H9 (cell line): ENCODE measurements at regions not wholly inside any gene's neighbourhood (a gene's known extent, or its start where the extent isn't known, plus 50 kb on each side); places are given as distances from the start of the nearest gene placed in this dataset.

ENCODE experiments used
- DNase-seq: peaks from one replicate; pipeline ENCODE4 v3.0.0-alpha.2; 2017
- H2AFZ ChIP-seq: one replicate; pipeline ENCODE4 v1.6.1; 2013; ENCODE audit warnings: mild to moderate bottlenecking, low read length, control low read depth, moderate library complexity
- H2AK5ac ChIP-seq: 2 replicates; pipeline ENCODE4 v1.6.1; 2013; ENCODE audit warnings: low read length, control low read depth, mixed read lengths; ENCODE audit not compliant: insufficient read length
- H2BK120ac ChIP-seq: one replicate; pipeline ENCODE4 v1.6.1; 2013; ENCODE audit warnings: low read depth, mild to moderate bottlenecking, low read length, control low read depth, inconsistent platforms; ENCODE audit not compliant: poor library complexity, severe bottlenecking
- H2BK12ac ChIP-seq: 2 replicates; pipeline ENCODE4 v1.6.1; 2013; ENCODE audit warnings: low read length, control low read depth, mixed read lengths, low read depth; ENCODE audit not compliant: insufficient read length
- H2BK15ac ChIP-seq: 2 replicates; pipeline ENCODE4 v1.6.1; 2013; ENCODE audit warnings: low read depth, low read length, control low read depth
- H2BK20ac ChIP-seq: one replicate; pipeline ENCODE4 v1.6.1; 2013; ENCODE audit warnings: low read depth, mild to moderate bottlenecking, low read length, control low read depth, inconsistent platforms; ENCODE audit not compliant: poor library complexity, severe bottlenecking
- H2BK5ac ChIP-seq: 2 replicates; pipeline ENCODE4 v1.6.1; 2013; ENCODE audit warnings: low read length, control low read depth, mixed read lengths; ENCODE audit not compliant: insufficient read length
- H3K14ac ChIP-seq: 2 replicates; pipeline ENCODE4 v1.6.1; 2013; ENCODE audit warnings: low read length, control low read depth; ENCODE audit not compliant: insufficient read depth
- H3K18ac ChIP-seq: 2 replicates; pipeline ENCODE4 v1.6.1; 2013; ENCODE audit warnings: low read depth, mild to moderate bottlenecking, mixed read lengths, low read length, control low read depth; ENCODE audit not compliant: insufficient read length
- H3K23ac ChIP-seq: 2 replicates; pipeline ENCODE4 v1.6.1; 2013; ENCODE audit warnings: low read length, control low read depth, mixed read lengths, low read depth; ENCODE audit not compliant: insufficient read length
- H3K23me2 ChIP-seq: 2 replicates; pipeline ENCODE4 v1.6.1; 2013; ENCODE audit warnings: low read depth, mild to moderate bottlenecking, mixed read lengths, low read length, control low read depth; ENCODE audit not compliant: insufficient read length, poor library complexity, severe bottlenecking
- H3K27ac ChIP-seq: 2 replicates; pipeline ENCODE4 v1.5.1; 2013; ENCODE audit warnings: low read length, control low read depth, mixed read lengths, low read depth; ENCODE audit not compliant: insufficient read length
- H3K27me3 ChIP-seq: 2 replicates; pipeline ENCODE4 v1.6.1; 2013; ENCODE audit warnings: low read length, control low read depth, inconsistent platforms; ENCODE audit not compliant: insufficient read depth
- H3K4ac ChIP-seq: 2 replicates; pipeline ENCODE4 v1.6.1; 2013; ENCODE audit warnings: low read depth, mild to moderate bottlenecking, control low read depth, inconsistent platforms, low read length, moderate library complexity
- H3K4me1 ChIP-seq: 2 replicates; pipeline ENCODE4 v1.6.1; 2013; ENCODE audit warnings: low read length, control low read depth, inconsistent platforms; ENCODE audit not compliant: insufficient read depth
- H3K4me2 ChIP-seq: 2 replicates; pipeline ENCODE4 v1.6.1; 2013; ENCODE audit warnings: low read length, control low read depth, mixed read lengths; ENCODE audit not compliant: insufficient read length, insufficient read depth
- H3K56ac ChIP-seq: 2 replicates; pipeline ENCODE4 v1.6.1; 2013; ENCODE audit warnings: low read depth, mild to moderate bottlenecking, mixed read lengths, low read length, control low read depth; ENCODE audit not compliant: insufficient read length
- H3K79me1 ChIP-seq: 2 replicates; pipeline ENCODE4 v1.6.1; 2013; ENCODE audit warnings: low read depth, mild to moderate bottlenecking, moderate library complexity, low read length, control low read depth, inconsistent platforms; ENCODE audit not compliant: insufficient read depth, poor library complexity, severe bottlenecking
- H3K79me2 ChIP-seq: 2 replicates; pipeline ENCODE4 v1.6.1; 2013; ENCODE audit warnings: low read length, control low read depth, inconsistent platforms; ENCODE audit not compliant: insufficient read depth
- H3K9ac ChIP-seq: 2 replicates; pipeline ENCODE4 v1.6.1; 2013; ENCODE audit warnings: low read length, control low read depth, mixed read lengths; ENCODE audit not compliant: insufficient read length; ENCODE audit errors: extremely low read depth
- H3K9me3 ChIP-seq: one replicate; pipeline ENCODE4 v1.6.1; 2013; ENCODE audit warnings: low read depth, low read length, inconsistent platforms; ENCODE audit not compliant: control insufficient read depth
- H3T11ph ChIP-seq: one replicate; pipeline ENCODE4 v1.6.1; 2013; ENCODE audit warnings: mild to moderate bottlenecking, low read length, control low read depth, inconsistent platforms
- H4K20me1 ChIP-seq: one replicate; pipeline ENCODE4 v1.6.1; 2013; ENCODE audit not compliant: control insufficient read depth, insufficient read length, insufficient read depth
- H4K5ac ChIP-seq: 2 replicates; pipeline ENCODE4 v1.6.1; 2013; ENCODE audit warnings: low read depth, mild to moderate bottlenecking, mixed read lengths, low read length, control low read depth; ENCODE audit not compliant: insufficient read length
- H4K8ac ChIP-seq: replicated peaks from 2 replicates; pipeline ENCODE4 v1.6.1; 2013; ENCODE audit warnings: low read length, control low read depth, mixed read lengths, low read depth; ENCODE audit not compliant: insufficient read length
- H4K91ac ChIP-seq: 2 replicates; pipeline ENCODE4 v1.6.1; 2013; ENCODE audit warnings: low read depth, mild to moderate bottlenecking, moderate library complexity, mixed read lengths, low read length, control low read depth; ENCODE audit not compliant: insufficient read length
- H3K27ac Mint-ChIP-seq, 3 experiments: 2 replicates in 2 of 3; 3 replicates in 1 of 3; pipeline ENCODE4 v1.8.0; 2020 to 2021; ENCODE audit warnings: mixed read lengths in 3 of 3, mild to moderate bottlenecking in 1 of 3, moderate library complexity in 1 of 3
- H3K27me3 Mint-ChIP-seq: 2 replicates; pipeline ENCODE4 v1.8.0; 2021; ENCODE audit warnings: low read depth, mild to moderate bottlenecking, moderate library complexity, mixed read lengths
- H3K36me3 Mint-ChIP-seq, 3 experiments: 2 replicates in 2 of 3; 3 replicates in 1 of 3; pipeline ENCODE4 v1.8.0; 2020 to 2021; ENCODE audit warnings: low read depth in 3 of 3, mixed read lengths in 3 of 3; ENCODE audit not compliant: insufficient read depth in 1 of 3
- H3K4me1 Mint-ChIP-seq, 2 experiments: 2 replicates each; pipeline ENCODE4 v1.8.0; 2020; ENCODE audit warnings: mixed read lengths in 2 of 2
- H3K4me3 Mint-ChIP-seq, 2 experiments: 2 replicates in 1 of 2; 3 replicates in 1 of 2; pipeline ENCODE4 v1.8.0; 2020 to 2021; ENCODE audit warnings: mild to moderate bottlenecking in 2 of 2, mixed read lengths in 2 of 2, moderate library complexity in 1 of 2
- H3K9me3 Mint-ChIP-seq, 2 experiments: 2 replicates in 1 of 2; 3 replicates in 1 of 2; pipeline ENCODE4 v1.8.0; 2020; ENCODE audit warnings: mild to moderate bottlenecking in 2 of 2, mixed read lengths in 2 of 2, moderate library complexity in 1 of 2
- WGBS: extraction: QIAGEN DNeasy Blood & Tissue Kit; methylation state at CpG from one replicate; pipeline ENCODE4 v1.1.7; 2013; ENCODE audit warnings: missing lambda C conversion rate, low lambda C conversion rate, mixed read lengths; ENCODE audit not compliant: insufficient read length; ENCODE audit errors: extremely low coverage; 5-methylcytosine and 5-hydroxymethylcytosine counted together
- TF ChIP-seq, protein P1 (sequence below): fragments of 200-600 bp; sonication (generic); conservative IDR thresholded peaks from 3 replicates; pipeline ENCODE4 v1.8.0; 2021; ENCODE audit warnings: antibody characterized with exemption, mild to moderate bottlenecking

DNA sequence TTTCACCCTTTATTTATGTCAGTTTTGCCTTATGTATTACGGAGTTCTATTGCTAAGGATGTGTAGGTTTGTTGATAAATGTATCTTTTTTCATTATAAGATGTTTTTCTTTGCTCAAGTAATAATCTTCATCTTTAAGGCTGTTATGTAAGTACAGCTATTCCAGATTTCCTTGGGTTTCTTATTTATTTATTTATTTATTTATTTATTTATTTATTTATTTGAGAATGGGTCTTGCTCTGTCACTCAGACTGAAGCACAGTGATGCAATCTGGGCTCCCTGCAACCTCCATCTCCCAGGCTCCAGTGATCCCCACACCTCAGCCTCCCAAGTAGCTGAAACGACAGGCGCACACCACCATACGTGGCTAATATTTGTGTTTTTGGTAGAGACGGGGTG lies 617.0 kb downstream of the SLITRK1 start:
- Histone ChIP-seq H4K5ac (no peak overlapping the region), H3K4me1 (no peaks in the 10 kb centered on the region), H3K9ac (no peak overlapping the region), H2BK12ac (no peak overlapping the region), H3K23me2 (no peaks in the 10 kb centered on the region), H3T11ph (no peak overlapping the region), H3K9me3 (no peaks in the 10 kb centered on the region), H2BK5ac (no peak overlapping the region), H3K4me2 (no peak overlapping the region), H2BK20ac (no peak overlapping the region), H4K91ac (no peak overlapping the region), H3K23ac (no peak overlapping the region), H2AFZ (no peak overlapping the region), H3K56ac (no peak overlapping the region), H4K8ac (no peak overlapping the region), H4K20me1 (no peaks in the 10 kb centered on the region), H3K4ac (no peak overlapping the region), H2BK15ac (no peak overlapping the region), H2BK120ac (no peak overlapping the region), H3K79me1 (no peaks in the 10 kb centered on the region), H3K27ac (no peak overlapping the region), H3K14ac (no peak overlapping the region), H2AK5ac (no peak overlapping the region), H3K18ac (no peak overlapping the region), H3K27me3 (no peaks in the 10 kb centered on the region), H3K79me2 (no peaks in the 10 kb centered on the region)
- no peaks in the 10 kb centered on the region for H3K27me3 Mint-ChIP-seq
- H3K4me3 Mint-ChIP-seq = no peak overlapping the region
- peaks cover 0 to 3% of the 10 kb centered on the region in 2 experiments; a peak in 2 of 5 replicates for H3K9me3 Mint-ChIP-seq
- WGBS = no CpG with 5 or more reads among the region's 5 CpGs
- no peak overlapping the region for H3K27ac Mint-ChIP-seq
- TF ChIP-seq, protein P1, sequence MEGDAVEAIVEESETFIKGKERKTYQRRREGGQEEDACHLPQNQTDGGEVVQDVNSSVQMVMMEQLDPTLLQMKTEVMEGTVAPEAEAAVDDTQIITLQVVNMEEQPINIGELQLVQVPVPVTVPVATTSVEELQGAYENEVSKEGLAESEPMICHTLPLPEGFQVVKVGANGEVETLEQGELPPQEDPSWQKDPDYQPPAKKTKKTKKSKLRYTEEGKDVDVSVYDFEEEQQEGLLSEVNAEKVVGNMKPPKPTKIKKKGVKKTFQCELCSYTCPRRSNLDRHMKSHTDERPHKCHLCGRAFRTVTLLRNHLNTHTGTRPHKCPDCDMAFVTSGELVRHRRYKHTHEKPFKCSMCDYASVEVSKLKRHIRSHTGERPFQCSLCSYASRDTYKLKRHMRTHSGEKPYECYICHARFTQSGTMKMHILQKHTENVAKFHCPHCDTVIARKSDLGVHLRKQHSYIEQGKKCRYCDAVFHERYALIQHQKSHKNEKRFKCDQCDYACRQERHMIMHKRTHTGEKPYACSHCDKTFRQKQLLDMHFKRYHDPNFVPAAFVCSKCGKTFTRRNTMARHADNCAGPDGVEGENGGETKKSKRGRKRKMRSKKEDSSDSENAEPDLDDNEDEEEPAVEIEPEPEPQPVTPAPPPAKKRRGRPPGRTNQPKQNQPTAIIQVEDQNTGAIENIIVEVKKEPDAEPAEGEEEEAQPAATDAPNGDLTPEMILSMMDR = no peak
- H3K4me1 Mint-ChIP-seq = no peaks in the 10 kb centered on the region
- H3K36me3 Mint-ChIP-seq = no peaks in the 10 kb centered on the region; a peak in 1 of 7 replicates
- no peak for DNase-seq
